ENCODE measurements at regions not wholly inside any gene's neighbourhood (a gene's known extent, or its start where the extent isn't known, plus 50 kb on each side); places are given as distances from the start of the nearest gene placed in this dataset.

- DNase-seq (ENCODE audit: low read depth in 3 of 3), result no peak
These were observed 550.5 kb upstream of the AGTR1 start for GRCh38 chr3:148146947-148147826.

- no peak for DNase-seq (ENCODE audit: low read depth in 3 of 3)
These were observed 549.8 kb upstream of the AGTR1 start for GRCh38 chr3:148147903-148148302.

GRCh38 chr3:148149556-148149955 is 548.1 kb upstream of the AGTR1 start:
- no peak for DNase-seq (ENCODE audit: low read depth in 3 of 3)

GRCh38 chr3:148150141-148150540 is 547.6 kb upstream of the AGTR1 start:
- DNase-seq (ENCODE audit: low read depth in 3 of 3), result no peak

- DNase-seq (ENCODE audit: low read depth in 3 of 3), result no peak
These were observed 539.5 kb upstream of the AGTR1 start for GRCh38 chr3:148158210-148158609.

GRCh38 chr3:148162132-148162531 is 535.6 kb upstream of the AGTR1 start:
- no peak for DNase-seq (ENCODE audit: low read depth in 3 of 3)

- DNase-seq (ENCODE audit: low read depth in 3 of 3), result no peak
These were observed 529.4 kb upstream of the AGTR1 start for GRCh38 chr3:148168347-148168746.

GRCh38 chr3:148173851-148174250 is 523.9 kb upstream of the AGTR1 start:
- DNase-seq (ENCODE audit: low read depth in 3 of 3), result no peak

- no peak for DNase-seq (ENCODE audit: low read depth in 3 of 3)
These were observed 522.5 kb upstream of the AGTR1 start for GRCh38 chr3:148175214-148175613.

GRCh38 chr3:148178503-148178902 is 519.2 kb upstream of the AGTR1 start:
- no peak for DNase-seq (ENCODE audit: low read depth in 3 of 3)

GRCh38 chr3:148184798-148185197 is 512.9 kb upstream of the AGTR1 start:
- no peak for DNase-seq (ENCODE audit: low read depth in 3 of 3)

GRCh38 chr3:148186881-148187280 is 510.8 kb upstream of the AGTR1 start:
- DNase-seq (ENCODE audit: low read depth in 3 of 3), result no peak

GRCh38 chr3:148187296-148187695 is 510.4 kb upstream of the AGTR1 start:
- no peak for DNase-seq (ENCODE audit: low read depth in 3 of 3)

GRCh38 chr3:148190441-148190990 is 507.2 kb upstream of the AGTR1 start:
- no peak for DNase-seq (ENCODE audit: low read depth in 3 of 3)

- DNase-seq (ENCODE audit: low read depth in 3 of 3), result no peak
These were observed 505.7 kb upstream of the AGTR1 start for GRCh38 chr3:148191966-148192365.

GRCh38 chr3:148197061-148197460 is 500.6 kb upstream of the AGTR1 start:
- no peak for DNase-seq (ENCODE audit: low read depth in 3 of 3)

- no peak for DNase-seq (ENCODE audit: low read depth in 3 of 3)
These were observed 495.3 kb upstream of the AGTR1 start for GRCh38 chr3:148202386-148202785.

GRCh38 chr3:148203297-148204010 is 494.2 kb upstream of the AGTR1 start:
- DNase-seq (ENCODE audit: low read depth in 3 of 3), result no peak

GRCh38 chr3:148204131-148204530 is 493.6 kb upstream of the AGTR1 start:
- DNase-seq (ENCODE audit: low read depth in 3 of 3), result no peak

- no peak for DNase-seq (ENCODE audit: low read depth in 3 of 3)
These were observed 491.7 kb upstream of the AGTR1 start for GRCh38 chr3:148205977-148206376.

- no peak for DNase-seq (ENCODE audit: low read depth in 3 of 3)
These were observed 491.3 kb upstream of the AGTR1 start for GRCh38 chr3:148206446-148206845.

- no peak for DNase-seq (ENCODE audit: low read depth in 3 of 3)
These were observed 488.7 kb upstream of the AGTR1 start for GRCh38 chr3:148208975-148209374.

- no peak for DNase-seq (ENCODE audit: low read depth in 3 of 3)
These were observed 486.0 kb upstream of the AGTR1 start for GRCh38 chr3:148211725-148212124.
